Gastroesophageal sphincter (tissue), 4 donors: ENCODE measurements at regions not wholly inside any gene's neighbourhood (a gene's known extent, or its start where the extent isn't known, plus 50 kb on each side); places are given as distances from the start of the nearest gene placed in this dataset.

Experiments
- ATAC-seq: fragments of 150-250 bp; one replicate; pipeline ENCODE4 v1.9.1; 2016; ENCODE audit warnings: mild to moderate bottlenecking, moderate library complexity
- H3K27ac ChIP-seq, 4 donors: fragments of 200-600 bp; sonication (generic) in 3 of 4; 1 replicate in 3 of 4; 2 replicates in 1 of 4; pipeline ENCODE4 v1.5.1; 2016 to 2019
- H3K27me3 ChIP-seq: fragments of 200-600 bp; sonication (generic); one replicate; pipeline ENCODE4 v1.5.1; 2019
- H3K36me3 ChIP-seq, 2 donors: fragments of 200-600 bp; sonication (generic); one replicate each; pipeline ENCODE4 v1.5.1; 2019; ENCODE audit warnings: control low read depth in 1 of 2
- H3K4me1 ChIP-seq, 3 donors: fragments of 200-600 bp; sonication (generic); 1 replicate in 2 of 3; 2 replicates in 1 of 3; pipeline ENCODE4 v1.5.1; 2016 to 2019; ENCODE audit warnings: control low read depth in 2 of 3
- H3K4me3 ChIP-seq, 2 donors: fragments of 200-600 bp; sonication (generic); one replicate each; pipeline ENCODE4 v1.5.1; 2019; ENCODE audit warnings: mild to moderate bottlenecking in 1 of 2, moderate library complexity in 1 of 2
- H3K9me3 ChIP-seq, 3 donors: fragments of 200-600 bp; sonication (generic); one replicate each; pipeline ENCODE4 v1.5.1; 2017 to 2019; ENCODE audit warnings: control low read depth in 2 of 3
- EP300 ChIP-seq: sonication (generic); formaldehyde crosslinking; IDR thresholded peaks from one replicate; pipeline ENCODE4 v1.6.1; 2017; ENCODE audit warnings: antibody characterized with exemption, mild to moderate bottlenecking
- POLR2A ChIP-seq, 2 donors: fragments of 450-650 bp; IDR thresholded peaks; one replicate each; pipeline ENCODE4 v1.6.1; 2017; ENCODE audit warnings: antibody characterized with exemption in 2 of 2, mild to moderate bottlenecking in 2 of 2, moderate library complexity in 1 of 2
- POLR2AphosphoS5 ChIP-seq: sonication (generic); formaldehyde crosslinking; IDR thresholded peaks from one replicate; pipeline ENCODE4 v1.6.1; 2017; ENCODE audit warnings: antibody characterized with exemption
- WGBS, 2 donors: methylation state at CpG; one replicate each; pipeline ENCODE4 v1.1.5; 2018; ENCODE audit warnings: low coverage in 1 of 2; 5-methylcytosine and 5-hydroxymethylcytosine counted together
- TF ChIP-seq, protein P1 (sequence below), 4 experiments: fragments of 200-600 bp in 2 of 4; fragments of 450-650 bp in 2 of 4; sonication (generic) in 1 of 4; IDR thresholded peaks; one replicate each; pipeline ENCODE4 v1.5.1; 2017 to 2019; ENCODE audit warnings: antibody characterized with exemption in 4 of 4, mild to moderate bottlenecking in 2 of 4, moderate library complexity in 2 of 4

DNA sequence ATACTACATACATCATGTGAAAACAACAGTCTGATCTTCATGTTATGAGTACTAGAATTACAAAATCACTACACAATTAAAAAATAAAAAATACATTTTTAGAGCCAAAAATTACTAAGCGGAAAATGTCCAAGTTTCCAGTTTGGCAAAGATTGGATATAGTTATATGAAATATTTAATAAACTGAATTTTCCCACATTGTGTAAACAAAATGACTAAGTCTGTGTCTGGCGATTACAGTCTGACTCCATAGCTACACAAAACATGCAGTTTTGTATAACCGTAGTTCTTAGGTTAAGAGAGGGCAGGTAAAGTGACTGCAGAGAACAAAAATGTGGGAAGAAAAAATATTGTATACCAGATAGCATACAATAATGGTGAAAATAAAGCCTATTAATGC is 59.2 kb upstream of the TMEM47 start:
- ATAC-seq: no peak
- 36 to 47% methylated on average over 3 of the region's 3 CpGs for WGBS, 2 donors
- TF ChIP-seq POLR2AphosphoS5 (no peak), EP300 (no peak), POLR2A (IDR thresholded peaks at IDR 0.05) (no peak)
- TF ChIP-seq, protein P1, sequence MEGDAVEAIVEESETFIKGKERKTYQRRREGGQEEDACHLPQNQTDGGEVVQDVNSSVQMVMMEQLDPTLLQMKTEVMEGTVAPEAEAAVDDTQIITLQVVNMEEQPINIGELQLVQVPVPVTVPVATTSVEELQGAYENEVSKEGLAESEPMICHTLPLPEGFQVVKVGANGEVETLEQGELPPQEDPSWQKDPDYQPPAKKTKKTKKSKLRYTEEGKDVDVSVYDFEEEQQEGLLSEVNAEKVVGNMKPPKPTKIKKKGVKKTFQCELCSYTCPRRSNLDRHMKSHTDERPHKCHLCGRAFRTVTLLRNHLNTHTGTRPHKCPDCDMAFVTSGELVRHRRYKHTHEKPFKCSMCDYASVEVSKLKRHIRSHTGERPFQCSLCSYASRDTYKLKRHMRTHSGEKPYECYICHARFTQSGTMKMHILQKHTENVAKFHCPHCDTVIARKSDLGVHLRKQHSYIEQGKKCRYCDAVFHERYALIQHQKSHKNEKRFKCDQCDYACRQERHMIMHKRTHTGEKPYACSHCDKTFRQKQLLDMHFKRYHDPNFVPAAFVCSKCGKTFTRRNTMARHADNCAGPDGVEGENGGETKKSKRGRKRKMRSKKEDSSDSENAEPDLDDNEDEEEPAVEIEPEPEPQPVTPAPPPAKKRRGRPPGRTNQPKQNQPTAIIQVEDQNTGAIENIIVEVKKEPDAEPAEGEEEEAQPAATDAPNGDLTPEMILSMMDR (IDR thresholded peaks at IDR 0.05): no peak
- Histone ChIP-seq H3K27ac (no peak overlapping the region), H3K4me3 (no peak overlapping the region), H3K9me3 (no peaks in the 10 kb centered on the region), H3K36me3 (no peaks in the 10 kb centered on the region), H3K27me3 (no peaks in the 10 kb centered on the region), H3K4me1 (no peaks in the 10 kb centered on the region)

DNA sequence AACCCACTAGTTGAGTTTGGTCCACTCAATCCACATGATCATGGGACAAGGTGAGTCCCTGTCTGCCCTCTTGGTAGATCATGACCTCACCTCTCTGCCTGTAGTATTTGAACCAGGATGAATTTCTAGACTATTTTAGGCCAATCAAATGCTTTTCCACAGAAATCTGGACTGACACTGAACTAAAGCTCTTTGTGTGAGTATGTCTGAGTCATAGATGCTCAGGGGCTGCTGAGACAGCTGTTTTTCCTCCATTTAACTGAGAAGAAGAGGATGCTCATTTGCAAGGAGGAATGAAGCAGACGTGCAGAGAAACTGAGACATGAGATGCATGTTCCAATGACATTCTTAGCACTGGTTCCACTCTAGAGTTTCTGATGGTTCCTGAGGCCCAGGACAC is 77.3 kb upstream of the TMEM47 start:
- WGBS, 2 donors: 50% methylated on average over 1 of the region's 1 CpG; no CpG with 5 or more reads in 1 of the 2 donors
- Histone ChIP-seq H3K9me3 (no peaks in the 10 kb centered on the region), H3K27ac (no peak overlapping the region), H3K4me1 (no peaks in the 10 kb centered on the region), H3K27me3 (no peaks in the 10 kb centered on the region), H3K36me3 (no peaks in the 10 kb centered on the region), H3K4me3 (no peak overlapping the region)
- TF ChIP-seq POLR2A (IDR thresholded peaks at IDR 0.05) (no peak), EP300 (no peak), POLR2AphosphoS5 (no peak)
- TF ChIP-seq, protein P1 (IDR thresholded peaks at IDR 0.05): no peak
- ATAC-seq: no peak

DNA sequence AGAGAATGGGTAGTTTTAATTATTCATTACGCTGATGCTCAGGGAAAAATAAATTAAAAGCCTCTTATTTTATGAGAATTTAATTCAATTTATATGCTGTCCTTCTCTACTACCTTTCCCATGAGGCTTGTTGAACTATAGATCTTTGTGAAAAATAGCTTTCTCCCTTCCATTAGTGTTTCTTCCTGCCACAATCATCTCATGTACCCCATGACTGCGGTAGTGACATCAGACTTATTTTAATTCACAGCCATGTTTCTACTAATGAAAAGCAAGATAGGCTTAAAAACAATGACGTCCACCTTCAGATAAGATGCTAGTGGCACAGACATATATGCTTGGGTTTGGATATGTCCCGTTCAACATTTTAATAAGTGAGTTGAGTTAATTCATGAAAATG is 87.4 kb upstream of the TMEM47 start:
- Histone ChIP-seq H3K27me3 (no peaks in the 10 kb centered on the region), H3K27ac (no peak overlapping the region), H3K4me1 (no peaks in the 10 kb centered on the region), H3K36me3 (no peaks in the 10 kb centered on the region), H3K4me3 (no peak overlapping the region), H3K9me3 (no peaks in the 10 kb centered on the region)
- TF ChIP-seq POLR2A (IDR thresholded peaks at IDR 0.05) (no peak), EP300 (no peak), POLR2AphosphoS5 (no peak)
- TF ChIP-seq, protein P1 (IDR thresholded peaks at IDR 0.05): no peak
- no peak for ATAC-seq
- 72 to 98% methylated on average over 4 of the region's 4 CpGs for WGBS, 2 donors

DNA sequence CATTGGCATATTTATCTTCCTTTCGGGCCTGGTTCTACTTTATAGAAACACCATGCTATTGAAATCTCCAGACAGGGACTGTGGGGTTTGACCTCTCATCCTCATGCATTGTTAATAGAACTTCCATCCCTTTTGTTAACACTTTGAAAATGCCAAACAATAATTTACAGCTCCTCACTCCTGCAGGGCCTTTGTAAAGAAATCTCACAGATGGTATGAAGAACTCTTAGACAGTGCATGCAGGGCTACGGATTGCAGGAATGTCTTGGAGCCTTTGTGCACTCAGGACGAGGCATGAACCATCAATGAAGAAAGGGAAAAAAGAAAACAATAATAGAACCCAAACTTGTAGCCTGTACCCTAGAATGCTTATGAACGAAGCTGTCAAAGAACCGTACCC is 92.8 kb upstream of the TMEM47 start:
- Histone ChIP-seq H3K36me3 (no peaks in the 10 kb centered on the region), H3K9me3 (no peaks in the 10 kb centered on the region), H3K27me3 (no peaks in the 10 kb centered on the region), H3K27ac (no peak overlapping the region), H3K4me1 (no peaks in the 10 kb centered on the region), H3K4me3 (no peak overlapping the region)
- TF ChIP-seq EP300 (no peak), POLR2A (IDR thresholded peaks at IDR 0.05) (no peak), POLR2AphosphoS5 (no peak)
- TF ChIP-seq, protein P1 (IDR thresholded peaks at IDR 0.05): no peak
- 68 to 86% methylated on average over 1 to 5 of the region's 5 CpGs for WGBS, 2 donors
- no peak for ATAC-seq

DNA sequence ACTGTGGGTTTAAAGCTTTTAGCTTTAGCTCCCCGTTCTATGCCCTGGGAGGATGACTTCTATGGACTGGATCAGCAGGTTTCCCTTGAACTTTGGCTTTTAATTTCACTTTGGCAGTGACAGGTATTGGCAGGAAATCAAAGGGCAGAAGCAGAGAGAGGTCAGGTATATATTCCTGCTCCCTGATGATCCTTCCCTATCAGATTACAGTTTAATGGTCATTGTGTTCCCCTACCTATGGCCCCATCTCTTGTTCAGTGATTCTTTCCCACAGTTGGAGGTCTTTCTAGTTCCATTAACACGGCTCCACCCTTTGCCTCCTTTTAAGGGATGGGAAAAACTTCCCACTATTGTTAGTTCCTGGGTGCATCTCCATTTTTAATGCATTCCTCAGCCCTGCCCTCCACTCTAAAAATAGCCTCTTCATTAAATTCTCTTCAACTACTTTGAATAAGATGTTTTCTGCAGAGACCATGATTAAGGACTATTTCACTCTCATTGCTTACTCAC is 107.8 kb upstream of the TMEM47 start:
- H3K27me3 ChIP-seq: no peaks in the 10 kb centered on the region
- WGBS, 2 donors: 69 to 78% methylated on average over 1 to 2 of the region's 2 CpGs
- no peaks in the 10 kb centered on the region for H3K9me3 ChIP-seq

More for the DNA sequence above, 107.8 kb upstream of the TMEM47 start:
- ATAC-seq: no peak
- no peaks in the 10 kb centered on the region for H3K4me1 ChIP-seq
- H3K27ac ChIP-seq: no peak overlapping the region
- no peak overlapping the region for H3K4me3 ChIP-seq
- TF ChIP-seq POLR2AphosphoS5 (no peak), EP300 (no peak), POLR2A (IDR thresholded peaks at IDR 0.05) (no peak)
- TF ChIP-seq, protein P1 (IDR thresholded peaks at IDR 0.05): no peak
- H3K36me3 ChIP-seq: no peaks in the 10 kb centered on the region
